Fibroblast of skin of left biceps (primary cell): ENCODE measurements at regions not wholly inside any gene's neighbourhood (a gene's known extent, or its start where the extent isn't known, plus 50 kb on each side); places are given as distances from the start of the nearest gene placed in this dataset.
A peak's percentile ranks its signal among the peaks of the same experiment; 100 is the strongest.
"Not testable (repeated sequence)": the region's sequence is repeated elsewhere in the genome, so short reads cannot be mapped to it uniquely, and the experiment has no call there.

Experiments
- DNase-seq, 2 experiments: peaks; one replicate each; pipeline ENCODE4 v3.0.0-alpha.2; 2013; ENCODE audit warnings: low read depth in 2 of 2

DNA sequence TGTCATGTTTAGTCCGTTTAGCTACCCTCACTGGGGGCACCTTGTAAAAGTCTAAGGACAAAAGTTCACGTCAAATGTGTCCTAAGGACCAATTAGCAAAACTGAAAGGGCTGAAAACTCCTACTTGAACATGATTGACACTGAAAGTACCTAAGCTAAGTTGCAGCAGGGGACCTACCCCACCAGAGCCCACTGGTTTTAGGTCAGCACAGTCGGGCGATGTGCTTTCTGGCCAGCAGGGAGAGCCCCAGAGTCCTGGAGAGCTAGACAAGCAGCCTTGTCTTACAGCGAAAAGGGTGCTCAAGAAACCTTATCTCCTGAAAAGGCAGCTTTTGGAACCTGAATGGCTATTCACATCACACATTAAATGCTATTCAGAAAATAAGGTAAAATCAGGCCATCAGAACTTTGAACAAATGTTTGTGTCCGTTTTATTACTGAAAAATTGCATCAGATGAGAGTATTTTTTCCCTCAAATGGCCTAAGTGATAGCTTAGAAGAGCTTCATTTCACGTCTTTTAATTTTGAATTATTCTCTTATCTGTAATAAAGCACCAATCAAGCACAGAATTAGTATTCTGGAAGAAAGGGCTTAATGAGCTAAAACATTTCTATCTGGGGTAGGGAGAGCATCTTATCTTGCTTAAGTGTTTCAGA is 52.2 kb upstream of the MKI67 start:
- no peak for DNase-seq

GRCh38 chr10:128180843-128181242 is 54.6 kb upstream of the MKI67 start:
- DNase-seq, result no peak

DNA sequence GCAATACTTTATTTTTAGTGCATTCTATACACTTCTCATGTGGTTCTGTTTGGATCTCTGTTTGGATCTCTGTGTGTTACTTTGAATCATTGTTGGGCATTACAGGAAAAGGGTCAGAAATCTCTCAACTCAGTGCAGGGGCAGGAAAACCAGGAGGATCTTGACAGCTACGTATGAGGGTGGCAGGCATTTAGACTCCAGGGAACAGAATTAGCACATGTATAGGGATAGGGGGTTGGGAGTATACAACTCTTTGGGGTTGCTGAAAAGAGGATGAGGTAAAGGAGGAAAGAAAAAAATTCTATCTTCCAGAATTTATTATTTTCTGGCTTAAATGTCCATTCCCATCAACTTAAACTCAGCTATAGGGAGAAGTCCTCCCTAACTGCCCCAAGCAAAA is 59.4 kb upstream of the MKI67 start:
- no peak for DNase-seq

GRCh38 chr10:128186959-128187787 is 61.0 kb upstream of the MKI67 start:
- DNase-seq, result no peak

DNA sequence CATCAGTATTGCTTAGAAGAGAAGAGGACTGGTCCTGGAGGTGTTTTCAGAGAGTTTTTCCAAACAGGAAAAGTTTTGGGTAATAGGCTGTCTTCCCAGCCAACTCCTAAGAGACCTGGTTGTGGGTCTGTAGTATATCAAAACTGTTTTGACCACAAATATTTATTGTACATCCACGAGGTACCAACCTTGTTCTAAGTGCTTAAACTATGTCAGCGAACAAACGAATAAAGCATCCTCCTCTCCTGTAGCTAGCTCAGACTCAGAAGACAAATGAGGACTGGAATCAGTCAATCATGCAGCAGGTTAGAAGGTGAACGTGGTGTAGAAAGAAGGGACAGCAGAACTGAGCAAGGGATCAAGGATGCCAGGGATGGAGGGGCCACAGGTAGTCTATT is 61.6 kb upstream of the MKI67 start:
- no peak for DNase-seq

- no peak for DNase-seq
Measured at GRCh38 chr10:128189176-128189575, 63.0 kb upstream of the MKI67 start.

- DNase-seq, result no peak
Measured at GRCh38 chr10:128191847-128192246, 65.6 kb upstream of the MKI67 start.

GRCh38 chr10:128201826-128202225 is 75.6 kb upstream of the MKI67 start:
- not testable (repeated sequence) for DNase-seq

GRCh38 chr10:128203028-128203427 is 76.8 kb upstream of the MKI67 start:
- DNase-seq, result no peak

- DNase-seq, result not testable (repeated sequence)
Measured at GRCh38 chr10:128205591-128205990, 79.4 kb upstream of the MKI67 start.

GRCh38 chr10:128206676-128207075 is 80.5 kb upstream of the MKI67 start:
- DNase-seq, result no peak

- DNase-seq, result no peak
Measured at GRCh38 chr10:128209862-128210214, 83.6 kb upstream of the MKI67 start.

- DNase-seq, result no peak
Measured at GRCh38 chr10:128210215-128211063, 84.2 kb upstream of the MKI67 start.

GRCh38 chr10:128211064-128211504 is 84.9 kb upstream of the MKI67 start:
- no peak for DNase-seq

DNA sequence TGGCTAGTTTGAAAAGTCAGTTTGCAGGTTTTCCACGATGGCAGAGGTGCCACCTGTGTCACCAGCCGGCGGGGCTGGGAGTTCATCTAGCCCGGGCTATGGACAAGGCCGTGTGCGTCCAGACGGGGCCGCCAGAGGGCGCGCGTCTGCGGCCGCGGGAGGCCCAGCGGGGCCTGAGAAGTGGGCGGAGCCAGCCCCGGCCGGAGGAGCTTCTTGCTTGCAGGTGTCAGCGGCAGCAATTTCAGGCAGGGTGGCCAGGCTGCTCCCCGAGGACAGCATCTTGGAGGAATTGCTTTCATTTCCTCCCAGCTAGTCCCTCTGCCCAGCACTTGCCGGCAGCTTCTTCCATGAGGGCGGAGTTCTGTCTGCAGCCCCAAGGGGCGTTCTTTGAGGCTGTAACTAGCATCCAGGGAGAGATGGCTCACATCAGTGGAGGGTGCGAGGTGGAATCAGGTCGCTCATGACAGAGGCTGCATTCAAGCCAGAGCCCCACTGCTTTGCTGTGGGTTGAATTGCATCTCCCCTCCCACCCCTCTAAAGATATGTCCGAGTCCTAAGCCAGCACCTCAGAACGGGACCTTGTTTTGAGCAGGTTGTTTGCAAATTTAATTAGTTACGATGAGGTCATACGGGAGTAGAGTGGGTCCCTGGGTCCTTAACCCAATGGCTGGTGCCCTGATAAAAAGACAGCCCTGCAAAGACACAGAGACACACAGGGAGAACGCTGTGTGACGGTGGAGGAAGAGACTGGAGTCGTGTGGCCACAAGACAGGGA is 85.9 kb upstream of the MKI67 start:
- peak; percentile 6 to 13 for DNase-seq

DNA sequence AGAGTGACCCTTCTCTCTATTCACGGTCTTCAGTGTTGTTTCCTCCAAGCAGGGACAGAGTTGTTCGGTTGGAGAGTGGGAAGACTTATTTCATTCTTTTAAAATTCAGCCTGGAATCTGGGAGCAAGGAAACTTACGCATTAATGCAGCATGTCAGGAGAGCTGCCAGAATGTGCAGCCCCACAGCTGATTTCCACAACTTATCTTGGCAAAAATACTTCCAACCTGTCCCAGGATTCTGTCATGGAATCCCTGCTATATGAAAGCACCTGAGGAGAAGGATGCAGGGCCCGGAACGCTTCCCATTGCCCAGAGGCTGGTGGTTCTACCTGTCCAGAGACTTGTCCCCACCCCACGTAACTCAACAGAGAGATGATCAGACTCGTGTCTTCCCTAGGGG is 86.9 kb upstream of the MKI67 start:
- no peak for DNase-seq

DNA sequence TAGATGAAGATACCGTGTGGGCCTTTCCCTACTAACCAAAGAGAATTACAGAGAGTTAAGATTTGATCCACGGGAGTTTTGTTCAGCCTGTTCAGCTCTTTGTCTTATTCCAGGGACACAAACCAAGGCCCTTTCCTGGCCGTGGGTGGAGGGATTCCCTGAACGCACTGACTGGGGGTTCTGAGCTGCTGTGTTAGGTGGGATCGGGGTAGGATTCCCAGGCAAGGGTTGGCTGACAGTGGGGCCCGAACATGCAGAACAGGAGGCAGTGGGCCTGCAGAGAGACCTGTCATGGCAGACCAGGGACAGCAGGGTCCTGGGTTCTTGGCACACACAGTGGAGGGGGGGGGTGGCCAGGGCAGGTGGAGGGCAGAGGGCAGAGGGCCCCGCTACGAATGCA is 89.5 kb upstream of the MKI67 start:
- DNase-seq, result no peak

DNA sequence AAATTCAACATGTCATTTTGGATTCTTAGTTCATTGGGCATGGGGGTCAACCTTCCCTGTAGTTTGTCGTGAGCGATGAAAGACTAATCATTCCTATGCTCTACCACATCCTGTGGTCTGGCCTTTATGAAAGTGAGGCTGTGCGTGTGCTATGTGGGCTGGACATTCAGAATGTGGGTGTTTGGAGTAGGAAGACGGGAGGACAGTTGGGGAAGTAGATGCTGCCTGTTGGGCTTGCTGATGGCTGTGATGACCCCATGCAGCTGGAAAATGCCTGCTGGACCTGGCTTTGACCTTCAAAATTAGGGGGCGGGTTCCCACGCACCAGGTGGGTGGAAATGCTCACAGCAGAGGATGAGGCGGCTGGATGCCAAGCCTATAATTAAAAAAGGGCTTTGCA is 90.9 kb upstream of the MKI67 start:
- no peak for DNase-seq

- DNase-seq, result no peak
Measured at GRCh38 chr10:128218161-128218560, 91.9 kb upstream of the MKI67 start.

GRCh38 chr10:128219295-128219694 is 93.1 kb upstream of the MKI67 start:
- no peak for DNase-seq

DNA sequence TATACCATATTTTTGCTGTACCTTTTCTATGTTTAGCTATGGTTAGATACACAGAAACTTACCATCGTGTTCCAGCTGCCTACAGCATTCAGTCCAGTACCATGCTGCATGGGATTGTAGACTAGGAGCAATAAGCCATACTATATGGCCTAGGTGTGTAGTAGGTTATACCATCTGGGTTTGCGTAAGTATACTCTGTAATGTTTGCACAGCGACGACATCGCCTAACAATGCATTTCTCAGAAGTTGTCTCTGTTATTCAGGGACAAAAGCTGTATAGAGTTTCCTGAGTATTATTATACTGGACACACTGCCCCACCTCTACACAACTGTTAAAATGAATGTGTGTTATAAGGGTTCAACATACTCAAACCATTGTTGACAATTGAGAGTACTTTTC is 93.8 kb upstream of the MKI67 start:
- DNase-seq, result no peak

DNA sequence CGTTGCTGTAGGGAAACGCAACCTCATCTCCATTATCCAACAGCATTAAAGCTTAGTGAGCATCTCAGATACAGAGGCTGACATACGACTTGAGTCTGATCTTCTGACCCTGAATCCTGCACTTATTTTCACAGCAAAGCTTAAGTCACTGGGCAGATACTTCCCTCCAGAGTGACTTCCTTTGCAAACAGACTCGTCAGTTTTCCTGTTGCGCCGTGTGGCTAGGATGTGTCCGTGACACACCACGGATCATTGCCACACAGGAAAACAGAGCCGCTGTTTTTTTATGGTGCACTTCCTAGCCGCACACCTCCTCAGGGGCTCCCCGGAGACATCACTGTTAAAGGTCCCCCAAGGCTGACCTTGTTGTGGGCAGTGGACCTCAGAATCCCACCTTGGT is 94.9 kb upstream of the MKI67 start:
- DNase-seq, result no peak
